BLaER1 (cell line): ENCODE measurements at regions not wholly inside any gene's neighbourhood (a gene's known extent, or its start where the extent isn't known, plus 50 kb on each side); places are given as distances from the start of the nearest gene placed in this dataset.

Experiments
- H3K27ac ChIP-seq: shearing (Covaris generic); formaldehyde crosslinking; 2 replicates; pipeline ENCODE4 v1.8.1; 2022
- H3K27me3 ChIP-seq: shearing (Covaris generic); formaldehyde crosslinking; 2 replicates; pipeline ENCODE4 v1.8.1; 2022
- H3K36me3 ChIP-seq: shearing (Covaris generic); formaldehyde crosslinking; 2 replicates; pipeline ENCODE4 v1.8.1; 2022
- H3K4me1 ChIP-seq: shearing (Covaris generic); formaldehyde crosslinking; 2 replicates; pipeline ENCODE4 v1.8.1; 2022
- H3K4me2 ChIP-seq: shearing (Covaris generic); formaldehyde crosslinking; 2 replicates; pipeline ENCODE4 v1.8.1; 2022
- H3K4me3 ChIP-seq: shearing (Covaris generic); formaldehyde crosslinking; 2 replicates; pipeline ENCODE4 v1.8.1; 2022
- H3K9ac ChIP-seq: shearing (Covaris generic); formaldehyde crosslinking; 2 replicates; pipeline ENCODE4 v1.8.1; 2022
- H3K9me3 ChIP-seq: shearing (Covaris generic); formaldehyde crosslinking; 2 replicates; pipeline ENCODE4 v1.8.1; 2022
- H4K20me1 ChIP-seq: shearing (Covaris generic); formaldehyde crosslinking; 2 replicates; pipeline ENCODE4 v1.8.1; 2022
- Cebpa-rat ChIP-seq: shearing (Covaris generic); IDR thresholded peaks from 2 replicates; pipeline ENCODE4 v1.8.1; 2022

DNA sequence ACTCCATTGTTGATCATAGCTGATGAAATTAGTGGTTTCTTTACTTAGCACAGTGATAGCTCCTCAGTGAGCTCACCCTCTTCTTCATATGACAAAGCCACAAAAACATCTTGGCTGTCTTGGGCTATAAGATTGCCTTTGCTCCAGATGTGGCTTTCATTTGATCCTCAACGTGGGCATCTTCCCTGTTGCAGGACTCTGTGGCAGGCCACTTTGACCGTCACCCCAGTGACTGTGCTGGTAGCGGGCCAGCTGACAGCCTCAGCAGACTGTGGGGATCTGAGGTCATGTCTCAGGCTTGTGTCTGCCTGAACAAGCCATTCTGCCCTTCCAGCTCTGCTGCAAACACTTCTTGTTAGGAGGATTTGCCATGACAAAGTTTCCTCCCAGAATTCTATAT, 422.2 kb downstream of the NR2F1-AS1 start:
- no peak for TF ChIP-seq Cebpa-rat
- Histone ChIP-seq H3K9me3 (no peaks in the 10 kb centered on the region), H3K4me1 (peaks cover 7% of the 10 kb centered on the region), H3K4me2 (no peak overlapping the region), H3K27me3 (no peaks in the 10 kb centered on the region), H3K27ac (no peak overlapping the region), H3K4me3 (no peak overlapping the region), H3K36me3 (no peaks in the 10 kb centered on the region), H4K20me1 (no peaks in the 10 kb centered on the region), H3K9ac (no peak overlapping the region)

DNA sequence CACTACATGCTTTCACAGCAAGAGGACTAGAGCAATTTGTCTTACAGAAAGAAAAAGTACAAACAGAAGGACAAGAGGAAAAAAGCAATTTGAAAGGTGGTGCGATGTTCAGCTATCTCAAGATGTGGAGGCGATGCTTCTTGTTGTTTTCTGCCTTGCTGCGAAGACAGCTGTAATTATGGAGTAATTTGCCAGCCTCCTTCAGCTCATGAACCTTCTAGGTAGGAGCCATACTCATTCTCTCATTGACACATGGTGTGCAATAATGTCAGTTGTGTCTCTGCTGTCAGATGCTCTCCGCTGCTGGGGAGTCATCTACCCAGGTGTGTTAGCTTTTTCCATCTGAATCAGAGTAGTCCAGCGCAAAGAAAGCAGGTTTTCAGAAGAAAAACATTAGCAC, 424.5 kb downstream of the NR2F1-AS1 start:
- Histone ChIP-seq H3K36me3 (no peaks in the 10 kb centered on the region), H3K9ac (no peak overlapping the region), H3K27me3 (no peaks in the 10 kb centered on the region), H3K4me3 (no peak overlapping the region), H3K4me2 (no peak overlapping the region), H3K4me1 (no peaks in the 10 kb centered on the region), H3K9me3 (no peaks in the 10 kb centered on the region), H3K27ac (no peak overlapping the region), H4K20me1 (no peaks in the 10 kb centered on the region)
- TF ChIP-seq Cebpa-rat, result no peak

DNA sequence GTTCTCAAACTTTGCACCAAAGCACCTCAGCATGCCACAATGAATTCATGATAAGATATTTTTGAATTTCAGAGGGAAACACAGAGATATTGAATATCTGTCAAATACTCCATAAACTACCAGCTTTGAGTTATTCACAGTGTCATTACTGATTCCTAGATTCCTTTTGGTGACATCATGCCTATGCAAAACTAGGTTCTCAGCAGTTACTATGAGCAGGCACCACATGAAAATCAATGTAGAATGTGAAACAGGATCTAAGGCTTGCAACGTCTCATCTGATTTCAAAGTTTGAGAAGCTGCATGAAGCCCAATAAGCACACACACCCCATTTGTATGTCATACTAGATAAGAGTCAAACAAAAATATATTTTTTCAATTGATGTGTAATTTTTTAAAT, 426.5 kb downstream of the NR2F1-AS1 start:
- Histone ChIP-seq H4K20me1 (no peaks in the 10 kb centered on the region), H3K9me3 (no peaks in the 10 kb centered on the region), H3K9ac (no peak overlapping the region), H3K36me3 (no peaks in the 10 kb centered on the region), H3K27ac (no peak overlapping the region), H3K4me1 (no peaks in the 10 kb centered on the region), H3K4me2 (no peak overlapping the region), H3K4me3 (no peak overlapping the region), H3K27me3 (no peaks in the 10 kb centered on the region)
- TF ChIP-seq Cebpa-rat, result no peak

DNA sequence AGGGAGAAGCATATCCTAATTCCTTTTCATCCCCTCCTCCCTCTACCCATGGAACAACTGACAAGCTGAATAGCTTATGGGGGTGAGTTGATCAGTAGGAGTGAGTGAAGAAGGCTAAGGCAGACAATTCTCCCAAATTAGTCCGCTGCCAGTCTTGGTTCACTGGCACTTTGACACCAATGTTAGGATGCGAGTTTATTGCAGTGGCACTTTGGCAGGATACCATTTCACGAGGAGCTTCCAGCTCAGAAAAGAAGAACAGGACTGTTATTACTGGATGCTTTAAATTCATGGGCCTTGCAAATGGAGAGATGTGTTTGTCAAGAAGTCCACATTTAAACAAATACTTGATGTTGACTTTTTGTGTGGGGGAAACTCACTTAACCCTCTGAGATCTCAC, 427.6 kb downstream of the NR2F1-AS1 start:
- Histone ChIP-seq H3K4me1 (no peaks in the 10 kb centered on the region), H3K9me3 (no peaks in the 10 kb centered on the region), H4K20me1 (no peaks in the 10 kb centered on the region), H3K9ac (no peak overlapping the region), H3K36me3 (no peaks in the 10 kb centered on the region), H3K4me3 (no peak overlapping the region), H3K27ac (no peak overlapping the region), H3K27me3 (no peaks in the 10 kb centered on the region), H3K4me2 (no peak overlapping the region)
- TF ChIP-seq Cebpa-rat, result no peak

DNA sequence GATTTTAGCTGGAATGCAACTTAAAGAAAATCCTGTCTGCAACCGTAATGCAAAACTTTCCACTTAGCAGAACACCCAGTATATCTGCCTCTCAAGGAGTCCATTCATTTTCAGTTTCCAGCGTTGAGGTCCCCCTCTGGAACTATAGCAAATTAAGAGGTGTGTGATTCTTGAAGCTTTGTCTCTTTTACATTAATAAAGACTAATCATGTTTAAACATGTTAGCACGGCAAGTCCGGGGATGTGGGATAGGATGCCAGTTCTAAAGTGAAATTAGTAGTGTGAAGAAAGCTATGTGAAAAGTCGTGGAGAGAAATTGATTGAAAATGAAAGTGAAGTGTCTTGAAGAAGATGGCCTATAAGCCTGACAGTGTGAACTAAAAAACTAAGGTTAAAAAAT, 429.1 kb downstream of the NR2F1-AS1 start:
- Histone ChIP-seq H4K20me1 (no peaks in the 10 kb centered on the region), H3K4me3 (no peak overlapping the region), H3K27me3 (no peaks in the 10 kb centered on the region), H3K4me1 (no peaks in the 10 kb centered on the region), H3K4me2 (no peak overlapping the region), H3K9me3 (no peaks in the 10 kb centered on the region), H3K36me3 (no peaks in the 10 kb centered on the region), H3K9ac (no peak overlapping the region), H3K27ac (no peak overlapping the region)
- no peak for TF ChIP-seq Cebpa-rat

DNA sequence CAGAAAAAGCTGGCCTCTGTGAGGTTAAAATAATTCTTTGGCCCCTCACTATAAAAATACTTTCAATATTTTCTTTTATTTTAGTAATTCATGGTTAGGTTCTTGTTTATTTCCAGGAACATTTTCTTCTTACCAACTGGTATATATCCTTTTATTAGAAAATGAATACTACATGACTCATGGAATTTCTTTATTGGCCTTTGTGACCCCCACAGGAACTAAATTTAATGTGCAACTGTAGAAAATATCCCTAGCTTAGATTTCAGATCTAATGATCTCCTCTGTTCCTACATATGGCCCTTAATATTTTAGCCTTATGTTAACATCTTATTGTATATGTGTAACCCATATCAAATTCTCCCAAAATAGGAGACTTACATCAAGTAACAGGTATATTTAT, 429.9 kb downstream of the NR2F1-AS1 start:
- H3K27me3 ChIP-seq, result no peaks in the 10 kb centered on the region
- H4K20me1 ChIP-seq, result no peaks in the 10 kb centered on the region
- no peak overlapping the region for H3K9ac ChIP-seq
- no peak for TF ChIP-seq Cebpa-rat
- H3K36me3 ChIP-seq, result no peaks in the 10 kb centered on the region
- no peak overlapping the region for H3K4me3 ChIP-seq
- no peak overlapping the region for H3K27ac ChIP-seq
- no peak overlapping the region for H3K4me2 ChIP-seq
- no peaks in the 10 kb centered on the region for H3K9me3 ChIP-seq
- H3K4me1 ChIP-seq, result no peaks in the 10 kb centered on the region

DNA sequence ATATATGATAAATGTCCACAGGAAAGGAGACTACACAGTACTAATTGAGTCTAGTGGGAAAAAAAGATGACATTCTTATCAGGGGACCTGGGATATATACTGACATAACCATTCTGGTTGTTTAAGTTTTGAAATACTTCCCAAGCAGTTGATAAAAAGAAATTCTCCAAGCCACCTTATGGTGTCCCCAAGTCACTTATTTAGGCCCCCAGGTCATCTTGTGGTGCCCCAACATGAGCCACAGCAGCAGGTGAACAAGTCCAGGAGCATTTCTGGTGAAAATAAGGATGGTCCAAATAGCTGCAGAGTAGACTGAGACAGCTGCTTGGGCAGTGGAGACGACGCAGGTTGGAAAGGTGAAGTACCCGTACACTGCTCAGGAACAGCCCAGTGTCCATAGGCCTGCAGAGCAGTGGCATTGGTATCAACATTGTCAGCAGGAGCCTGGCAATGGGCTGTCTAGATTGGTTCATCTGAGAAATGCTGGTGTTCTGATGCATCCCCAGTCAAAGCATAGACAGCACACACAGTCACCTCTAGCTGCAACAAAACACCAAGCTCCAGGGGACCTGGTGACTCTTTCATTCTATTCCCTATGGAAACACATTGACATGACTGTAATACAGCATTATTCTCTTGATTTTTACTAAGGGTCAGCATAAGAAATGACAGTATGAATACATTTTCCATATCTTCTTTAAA, 430.6 kb downstream of the NR2F1-AS1 start:
- no peaks in the 10 kb centered on the region for H3K27me3 ChIP-seq
- H3K36me3 ChIP-seq, result no peaks in the 10 kb centered on the region
- no peak overlapping the region for H3K4me2 ChIP-seq
- no peak for TF ChIP-seq Cebpa-rat
- no peak overlapping the region for H3K4me3 ChIP-seq
- no peak overlapping the region for H3K9ac ChIP-seq
- no peak overlapping the region for H3K27ac ChIP-seq
- H3K9me3 ChIP-seq, result no peaks in the 10 kb centered on the region
- H3K4me1 ChIP-seq, result no peaks in the 10 kb centered on the region
- no peaks in the 10 kb centered on the region for H4K20me1 ChIP-seq

DNA sequence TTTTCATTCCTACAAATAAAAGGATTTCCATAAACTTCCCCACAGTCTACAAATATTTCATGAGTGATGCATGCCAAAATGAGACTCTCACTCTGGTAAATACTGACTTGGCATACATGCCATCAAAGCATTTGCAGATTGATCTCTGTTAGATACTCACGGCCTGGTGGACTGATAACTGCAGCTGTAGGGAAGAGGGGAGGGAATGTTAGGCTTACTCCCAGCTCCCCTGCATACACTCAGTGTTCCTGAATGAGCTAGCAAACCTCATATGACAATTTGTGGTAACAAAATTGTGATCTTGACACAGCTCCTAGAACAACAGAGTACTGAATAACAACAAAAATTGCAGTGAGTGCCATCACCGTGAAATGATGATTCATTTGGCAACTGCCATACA, 435.3 kb downstream of the NR2F1-AS1 start:
- no peaks in the 10 kb centered on the region for H4K20me1 ChIP-seq
- no peak overlapping the region for H3K4me2 ChIP-seq
- no peaks in the 10 kb centered on the region for H3K36me3 ChIP-seq
- no peak overlapping the region for H3K9ac ChIP-seq
- no peak overlapping the region for H3K4me3 ChIP-seq
- H3K4me1 ChIP-seq, result no peaks in the 10 kb centered on the region
- no peak for TF ChIP-seq Cebpa-rat
- H3K27ac ChIP-seq, result no peak overlapping the region
- H3K9me3 ChIP-seq, result no peaks in the 10 kb centered on the region
- no peaks in the 10 kb centered on the region for H3K27me3 ChIP-seq

DNA sequence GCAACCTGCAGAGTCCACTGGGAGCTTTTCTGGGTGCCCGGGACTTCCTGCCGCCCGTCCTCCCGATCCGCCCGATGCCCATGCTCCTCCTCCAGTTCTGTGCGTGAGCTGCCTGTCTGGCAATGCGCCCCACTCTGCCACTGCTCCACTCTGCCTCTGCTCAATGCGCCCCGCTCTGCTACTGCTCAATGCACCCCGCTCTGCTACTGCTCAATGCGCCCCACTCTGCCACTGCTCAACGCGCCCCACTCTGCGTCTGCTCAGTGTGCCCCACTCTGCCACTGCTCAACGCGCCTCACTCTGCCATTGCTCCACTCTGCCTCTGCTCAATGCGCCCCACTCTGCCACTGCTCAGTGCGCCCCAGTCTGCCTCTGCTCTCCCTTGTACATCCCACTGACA, 436.0 kb downstream of the NR2F1-AS1 start:
- H3K4me3 ChIP-seq, result no peak overlapping the region
- no peak for TF ChIP-seq Cebpa-rat

DNA sequence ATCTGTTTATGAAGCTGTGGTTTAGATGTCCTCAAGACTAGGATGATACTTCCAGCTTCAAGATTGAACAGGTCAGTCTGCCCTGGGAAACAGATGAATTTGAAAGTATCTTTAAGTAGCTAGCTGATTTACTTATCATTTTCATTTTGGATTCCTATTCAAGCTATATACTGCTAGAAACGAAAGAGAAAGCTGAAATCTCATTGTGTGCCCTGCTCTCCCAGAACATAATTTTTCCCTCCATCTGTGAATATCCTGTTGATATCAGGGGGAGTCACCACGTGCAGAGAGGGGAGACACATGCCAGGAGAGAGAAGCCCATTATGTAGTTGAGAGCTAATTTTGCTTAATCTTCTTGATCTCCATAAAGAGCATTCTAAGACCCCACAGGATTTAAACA, 439.1 kb downstream of the NR2F1-AS1 start:
- H3K27me3 ChIP-seq, result no peaks in the 10 kb centered on the region
- no peak for TF ChIP-seq Cebpa-rat
- H3K4me3 ChIP-seq, result no peak overlapping the region
- H3K9ac ChIP-seq, result no peak overlapping the region
- H3K9me3 ChIP-seq, result no peaks in the 10 kb centered on the region
- H3K4me2 ChIP-seq, result no peak overlapping the region
- no peaks in the 10 kb centered on the region for H3K4me1 ChIP-seq
- no peaks in the 10 kb centered on the region for H4K20me1 ChIP-seq
- H3K36me3 ChIP-seq, result no peaks in the 10 kb centered on the region
- no peak overlapping the region for H3K27ac ChIP-seq

More for the DNA sequence above, 436.0 kb downstream of the NR2F1-AS1 start:
- H3K36me3 ChIP-seq, result no peaks in the 10 kb centered on the region
- H4K20me1 ChIP-seq, result no peaks in the 10 kb centered on the region
- no peak overlapping the region for H3K4me2 ChIP-seq
- no peaks in the 10 kb centered on the region for H3K4me1 ChIP-seq
- H3K27ac ChIP-seq, result no peak overlapping the region
- no peaks in the 10 kb centered on the region for H3K27me3 ChIP-seq
- H3K9ac ChIP-seq, result no peak overlapping the region
- H3K9me3 ChIP-seq, result no peaks in the 10 kb centered on the region
